Left lung (tissue), 4 donors: ENCODE measurements at regions not wholly inside any gene's neighbourhood (a gene's known extent, or its start where the extent isn't known, plus 50 kb on each side); places are given as distances from the start of the nearest gene placed in this dataset.

ENCODE experiments used
- ATAC-seq: fragments of 200-7000 bp; cut with Tn5 transposase; one replicate; pipeline ENCODE4 v1.9.1; 2020; ENCODE audit warnings: moderate library complexity
- DNase-seq, 4 donors: peaks; one replicate each; pipeline ENCODE4 v3.0.0-alpha.2; 2013 to 2020
- H3K27ac ChIP-seq, 2 donors: fragments of 200-600 bp; sonication (generic) in 1 of 2; one replicate each; pipeline versions ENCODE4 v1.5.0 to v1.8.0; 2020 to 2021
- H3K27me3 ChIP-seq, 2 donors: fragments of 200-600 bp; sonication (generic) in 1 of 2; one replicate each; pipeline versions ENCODE4 v1.5.0 to v1.8.0; 2020 to 2021
- H3K36me3 ChIP-seq, 2 donors: fragments of 200-600 bp; sonication (generic) in 1 of 2; one replicate each; pipeline versions ENCODE4 v1.5.0 to v1.8.0; 2020 to 2021
- H3K4me1 ChIP-seq, 2 donors: fragments of 200-600 bp; one replicate each; pipeline ENCODE4 v1.8.0; 2021
- H3K4me3 ChIP-seq, 2 donors: fragments of 200-600 bp; sonication (generic) in 1 of 2; one replicate each; pipeline versions ENCODE4 v1.5.0 to v1.8.0; 2020 to 2021; ENCODE audit warnings: mild to moderate bottlenecking in 1 of 2
- H3K9me3 ChIP-seq, 2 donors: fragments of 200-600 bp; sonication (generic) in 1 of 2; one replicate each; pipeline versions ENCODE4 v1.5.0 to v1.8.0; 2020 to 2021
- CTCF ChIP-seq, 2 donors: fragments of 200-600 bp; sonication (generic) in 1 of 2; IDR thresholded peaks; one replicate each; pipeline versions ENCODE4 v1.5.0 to v1.8.0; 2021; ENCODE audit warnings: antibody characterized with exemption in 2 of 2
- intact Hi-C, 2 donors: fragments of 100-400 bp; cut with DNase I; formaldehyde crosslinking; loops; one replicate each; pipeline versions ENCODE4 v1.11.2 to v1.14.2; 2022
- donor health status: DM: no; HTN: yes; CAD: no.
- donor health status: DM: no; HTN: no; CAD: no.

DNA sequence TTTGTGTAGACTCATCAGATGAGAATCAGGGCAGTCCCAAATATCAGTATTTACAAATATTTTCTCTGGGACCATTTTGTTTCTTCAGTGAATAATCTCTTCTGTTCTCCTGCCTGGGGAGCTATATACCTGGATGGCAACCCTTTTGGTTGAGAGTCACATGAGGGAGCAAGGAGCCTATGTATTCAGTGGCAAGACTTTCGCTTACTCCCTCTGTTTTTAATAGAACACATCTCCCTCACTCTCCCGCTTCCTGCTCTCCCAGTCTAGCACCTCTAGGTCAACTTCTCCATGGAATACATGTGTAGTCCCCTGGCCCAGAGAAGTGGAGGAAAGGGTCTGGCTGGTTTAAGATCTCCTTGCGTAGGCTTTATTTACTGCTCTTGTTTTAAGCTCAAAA lies 600.3 kb downstream of the CCDC85A start:
- ATAC-seq = no peak
- H3K4me3 ChIP-seq = no peak overlapping the region
- H3K4me1 ChIP-seq = no peaks in the 10 kb centered on the region
- intact Hi-C loops = no loop called here
- no peak overlapping the region for H3K27ac ChIP-seq
- no peak for TF ChIP-seq CTCF (IDR thresholded peaks at IDR 0.05)
- no peak for DNase-seq
- no peaks in the 10 kb centered on the region for H3K36me3 ChIP-seq
- H3K27me3 ChIP-seq = no peaks in the 10 kb centered on the region
- H3K9me3 ChIP-seq = no peaks in the 10 kb centered on the region

GRCh38 chr2:56801214-56801613 lies 617.4 kb downstream of the CCDC85A start:
- no peak for ATAC-seq
- H3K4me1 ChIP-seq = no peaks in the 10 kb centered on the region
- H3K27me3 ChIP-seq = no peaks in the 10 kb centered on the region
- intact Hi-C loops = no loop called here
- TF ChIP-seq CTCF (IDR thresholded peaks at IDR 0.05) = no peak
- no peak overlapping the region for H3K27ac ChIP-seq
- no peak overlapping the region for H3K4me3 ChIP-seq
- H3K36me3 ChIP-seq = no peaks in the 10 kb centered on the region
- no peaks in the 10 kb centered on the region for H3K9me3 ChIP-seq
- DNase-seq = no peak

- intact Hi-C loops = no loop called here
- DNase-seq (no peak), ATAC-seq (no peak)
- no peaks in the 10 kb centered on the region for H3K4me1 ChIP-seq
- no peaks in the 10 kb centered on the region for H3K9me3 ChIP-seq
- no peak overlapping the region for H3K4me3 ChIP-seq
- no peaks in the 10 kb centered on the region for H3K36me3 ChIP-seq
- H3K27me3 ChIP-seq = no peaks in the 10 kb centered on the region
- TF ChIP-seq CTCF (IDR thresholded peaks at IDR 0.05) = no peak
- H3K27ac ChIP-seq = no peak overlapping the region
Measured at GRCh38 chr2:56801770-56802169, 618.0 kb downstream of the CCDC85A start.

DNA sequence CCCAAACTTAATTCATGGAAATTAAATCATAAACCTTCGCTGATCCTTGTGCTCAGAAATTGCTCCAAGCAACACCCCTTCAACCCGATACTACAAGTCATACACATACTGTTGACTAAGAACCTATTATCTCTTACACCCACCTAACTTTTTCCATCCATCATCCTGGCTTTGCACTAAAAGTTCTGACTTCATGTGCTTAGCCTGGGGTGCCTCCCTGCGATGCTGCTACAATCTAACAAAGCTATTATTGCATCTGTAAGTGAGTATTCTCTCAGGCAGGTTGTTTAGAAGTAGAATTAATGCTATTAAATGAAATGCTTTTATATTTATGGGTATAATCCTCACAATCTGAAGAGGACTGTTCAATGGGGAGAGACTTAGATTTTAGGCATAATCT lies 619.8 kb downstream of the CCDC85A start:
- Histone ChIP-seq H3K4me1 (no peaks in the 10 kb centered on the region), H3K27me3 (no peaks in the 10 kb centered on the region), H3K36me3 (no peaks in the 10 kb centered on the region), H3K9me3 (peaks cover 0 to 2% of the 10 kb centered on the region in 2 donors), H3K27ac (no peak overlapping the region), H3K4me3 (no peak overlapping the region)
- no peak for TF ChIP-seq CTCF (IDR thresholded peaks at IDR 0.05)
- DNase-seq (no peak), ATAC-seq (no peak)
- intact Hi-C loops = no loop called here

DNA sequence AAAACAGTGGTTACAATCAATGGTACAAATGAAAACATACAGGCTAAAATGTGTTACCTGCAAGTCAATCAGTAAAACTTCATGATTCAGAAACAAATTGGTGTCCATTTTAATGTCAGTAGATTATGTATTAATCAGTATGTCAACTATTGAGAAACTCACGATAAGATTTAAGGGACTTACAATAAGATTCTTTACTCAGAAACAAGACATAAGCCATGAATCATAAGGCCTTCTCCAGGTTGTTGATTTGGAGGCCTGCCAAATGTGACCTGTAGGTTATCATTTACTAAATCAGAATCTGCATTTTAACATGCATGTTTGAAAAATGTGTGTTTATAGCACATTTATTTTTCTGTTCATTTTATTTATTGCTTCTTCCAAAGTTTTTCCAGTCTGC lies 623.1 kb downstream of the CCDC85A start:
- Histone ChIP-seq H3K9me3 (peaks cover 0 to 5% of the 10 kb centered on the region in 2 donors), H3K27ac (no peak overlapping the region), H3K4me3 (no peak overlapping the region), H3K36me3 (no peaks in the 10 kb centered on the region), H3K4me1 (no peaks in the 10 kb centered on the region), H3K27me3 (no peaks in the 10 kb centered on the region)
- intact Hi-C loops = no loop called here
- no peak for TF ChIP-seq CTCF (IDR thresholded peaks at IDR 0.05)
- no peak for ATAC-seq
- DNase-seq = no peak
